ENCODE measurements at regions not wholly inside any gene's neighbourhood (a gene's known extent, or its start where the extent isn't known, plus 50 kb on each side); places are given as distances from the start of the nearest gene placed in this dataset.

GRCh38 chr2:65482971-65483370, 50.6 kb upstream of the SPRED2 start:
- Histone ChIP-seq H3K4me3 (ENCODE audit: insufficient read depth, low read depth, low read length) (no peak overlapping the region), H2AK9ac (replicated peaks; ENCODE audit: low read depth, low read length, poor library complexity) (no peak overlapping the region), H3K56ac (ENCODE audit: extremely low read depth, insufficient read depth, low read length) (no peak overlapping the region), H3K27ac (ENCODE audit: insufficient read depth, low read length) (no peak overlapping the region), H3K79me1 (ENCODE audit: low read depth in 1 of 2, low read length in 2 of 2) (no peaks in the 10 kb centered on the region), H2BK5ac (ENCODE audit: low read depth, low read length, poor library complexity, severe bottlenecking) (no peak overlapping the region), H3K14ac (replicated peaks; ENCODE audit: low read depth, low read length) (no peak overlapping the region), H2BK120ac (ENCODE audit: low read depth, low read length) (no peak overlapping the region), H3K9ac (ENCODE audit: low read depth, low read length) (no peak overlapping the region), H3K23ac (ENCODE audit: low read depth, low read length) (no peak overlapping the region), H4K5ac (ENCODE audit: low read depth, low read length) (no peak overlapping the region), H3K4ac (ENCODE audit: low read depth, low read length) (no peak overlapping the region), H3K4me2 (ENCODE audit: low read depth, low read length) (no peak overlapping the region), H4K8ac (ENCODE audit: low read depth in 2 of 2, low read length in 2 of 2) (no peak overlapping the region), H4K91ac (ENCODE audit: insufficient read depth, low read depth, low read length) (no peak overlapping the region), H4K20me1 (ENCODE audit: insufficient read depth, low read length) (no peaks in the 10 kb centered on the region), H3K36me3 (ENCODE audit: control insufficient read depth, insufficient read depth, low read length) (no peaks in the 10 kb centered on the region), H3K18ac (ENCODE audit: low read depth, low read length) (no peak overlapping the region), H2AFZ (replicated peaks; ENCODE audit: low read length, poor library complexity) (no peak overlapping the region), H3K9me3 (ENCODE audit: control insufficient read depth, insufficient read depth, low read length) (peaks cover 7% of the 10 kb centered on the region), H2BK15ac (ENCODE audit: low read depth, low read length) (no peak overlapping the region), H3K4me1 (ENCODE audit: control insufficient read depth, insufficient read depth, low read length) (no peaks in the 10 kb centered on the region), H3K27me3 (ENCODE audit: control insufficient read depth, insufficient read depth, low read length) (no peaks in the 10 kb centered on the region; the same call in none of the 2 replicates), H2AK5ac (ENCODE audit: low read depth, low read length) (no peak overlapping the region), H3K9me1 (ENCODE audit: insufficient read depth, low read length) (no peaks in the 10 kb centered on the region), H2BK20ac (ENCODE audit: low read depth, low read length) (no peak overlapping the region)
- in situ Hi-C loops (cut with MboI; ENCODE audit: low sequenced_read_pairs) (no loop called here), intact Hi-C loops (cut with micrococcal nuclease) (no loop called here), dilution Hi-C loops (cut with HindIII; ENCODE audit: low sequenced_read_pairs, unreplicated experiment) (no loop called here)
- POLR2A ChIA-PET (ENCODE audit: unreplicated experiment) = no interaction called here
- BruUV-seq (replicated peaks) = no TSS peak
- no peak for ATAC-seq (ENCODE audit: low read depth)
- CTCF ChIA-PET = interaction anchor here (0.7 kb wide), 1 partner anchor 140 kb away, joined by 3 read pairs; no protein-coding TSS in a partner anchor
- no peak for DNase-seq
- 90% methylated on average over 2 of the region's 3 CpGs; no CpG with 5 or more reads in 1 of the 2 experiments for WGBS, 2 experiments (ENCODE audit: extremely low coverage in 2 of 2, insufficient read length in 1 of 2)
- TF ChIP-seq MAZ (IDR thresholded peaks at IDR 0.05; ENCODE audit: borderline replicate concordance, low read depth, low read length) (no peak), CEBPB (IDR thresholded peaks at IDR 0.05; ENCODE audit: low read depth, low read length) (no peak), POLR2A (IDR thresholded peaks at IDR 0.05; ENCODE audit: low read depth, low read length) (no peak), RAD21 (IDR thresholded peaks at IDR 0.05; ENCODE audit: low read length) (no peak), USF2 (IDR thresholded peaks at IDR 0.05; ENCODE audit: low read depth, low read length) (no peak), NFE2L2 (IDR thresholded peaks at IDR 0.05; ENCODE audit: low read depth, low read length) (no peak), FOS (IDR thresholded peaks at IDR 0.05; ENCODE audit: low read depth, low read length) (no peak), ELK1 (IDR thresholded peaks at IDR 0.05; ENCODE audit: borderline replicate concordance, low read depth, low read length) (no peak), CTCF (conservative IDR thresholded peaks at IDR 0.05; ENCODE audit: low read depth, low read length) (no peak), MAFK (IDR thresholded peaks at IDR 0.05; ENCODE audit: low read depth, low read length) (no peak), MXI1 (IDR thresholded peaks at IDR 0.05; ENCODE audit: borderline replicate concordance, low read depth, low read length) (no peak), RFX5 (IDR thresholded peaks at IDR 0.05; ENCODE audit: low read depth, low read length) (no peak), BHLHE40 (IDR thresholded peaks at IDR 0.05; ENCODE audit: low read depth, low read length) (no peak), CHD1 (IDR thresholded peaks at IDR 0.05; ENCODE audit: low read depth, low read length) (no peak), SMC3 (IDR thresholded peaks at IDR 0.05; ENCODE audit: low read depth, low read length) (no peak)

All from IMR-90 (cell line).